A549 (cell line): ENCODE measurements at regions not wholly inside any gene's neighbourhood (a gene's known extent, or its start where the extent isn't known, plus 50 kb on each side); places are given as distances from the start of the nearest gene placed in this dataset.

Source experiments
- ESRRA ChIP-seq: fragments of 150-350 bp; IDR thresholded peaks from 2 replicates; pipeline ENCODE4 v1.6.1; 2014; ENCODE audit warnings: mild to moderate bottlenecking, low read length, borderline replicate concordance
- RCOR1 ChIP-seq: fragments of 150-350 bp; IDR thresholded peaks from 2 replicates; pipeline ENCODE4 v1.6.1; 2014; ENCODE audit warnings: antibody characterized with exemption, low read length, low read depth

GRCh38 chrX:20606831-20607230, 340.1 kb upstream of the RPS6KA3 start:
- no peak for TF ChIP-seq RCOR1
- TF ChIP-seq ESRRA, result no peak
